B cell (primary cell): ENCODE measurements at regions not wholly inside any gene's neighbourhood (a gene's known extent, or its start where the extent isn't known, plus 50 kb on each side); places are given as distances from the start of the nearest gene placed in this dataset.

Experiments used
- ATAC-seq: fragments of 200-7000 bp; cut with Tn5 transposase; one replicate; pipeline ENCODE4 v1.10.0; 2021; ENCODE audit warnings: low read depth, mild to moderate bottlenecking, moderate number of reproducible peaks, moderate library complexity
- CTCF ChIA-PET: fragments of 350-600 bp; sonication (Branson Sonifier 250); formaldehyde crosslinking; loops from one replicate; lab custom pipeline; 2021; ENCODE audit warnings: antibody characterized with exemption, inconsistent platforms; lab: Charles Lee
- POLR2A ChIA-PET: fragments of 350-600 bp; sonication (Branson Sonifier 250); formaldehyde crosslinking; loops from one replicate; lab custom pipeline; 2021; ENCODE audit warnings: antibody characterized with exemption; lab: Charles Lee
- DNase-seq: peaks from one replicate; pipeline ENCODE4 v3.0.0; 2013
- H2AFZ ChIP-seq: 2 replicates; pipeline ENCODE4 v1.6.1; 2012; ENCODE audit warnings: mild to moderate bottlenecking, low read depth, low read length; ENCODE audit not compliant: insufficient read depth, poor library complexity, severe bottlenecking
- H3K27ac ChIP-seq, 2 donors: 1 replicate in 1 of 2; 2 replicates in 1 of 2; pipeline ENCODE4 v1.5.1; 2012 to 2013; ENCODE audit warnings: low read length in 2 of 2, mild to moderate bottlenecking in 2 of 2, moderate library complexity in 1 of 2
- H3K27me3 ChIP-seq, 4 experiments: fragments of 200-600 bp in 1 of 4; sonication (generic) in 1 of 4; replicated peaks in 1 of 4; 1 replicate in 2 of 4; 2 replicates in 2 of 4; pipeline versions ENCODE4 v1.6.1 to v1.7.0; 2013 to 2016; ENCODE audit warnings: low read length in 3 of 4, mild to moderate bottlenecking in 2 of 4, mixed read lengths in 1 of 4, moderate library complexity in 1 of 4; ENCODE audit not compliant: insufficient read depth in 4 of 4, control insufficient read depth in 3 of 4; ENCODE audit errors: control extremely low read depth in 1 of 4
- H3K36me3 ChIP-seq, 2 experiments: replicated peaks in 1 of 2; 1 replicate in 1 of 2; 2 replicates in 1 of 2; pipeline versions ENCODE4 v1.6.1 to v1.7.1; 2013; ENCODE audit warnings: low read length in 1 of 2; ENCODE audit not compliant: insufficient read depth in 2 of 2, control insufficient read depth in 1 of 2; ENCODE audit errors: control extremely low read depth in 1 of 2, extremely low read depth in 1 of 2
- H3K4me1 ChIP-seq, 2 donors: fragments of 200-600 bp in 1 of 2; sonication (generic) in 1 of 2; 1 replicate in 1 of 2; 2 replicates in 1 of 2; pipeline versions ENCODE4 v1.5.1 to v1.6.1; 2013 to 2017; ENCODE audit warnings: low read length in 2 of 2; ENCODE audit not compliant: control insufficient read depth in 2 of 2, insufficient read depth in 2 of 2
- H3K4me2 ChIP-seq: replicated peaks from 2 replicates; pipeline ENCODE3; 2012; ENCODE audit warnings: mild to moderate bottlenecking, low read depth, low read length; ENCODE audit not compliant: poor library complexity, severe bottlenecking
- H3K4me3 ChIP-seq, 5 experiments: fragments of 200-600 bp in 1 of 5; sonication (generic) in 1 of 5; 1 replicate in 3 of 5; 2 replicates in 2 of 5; pipeline versions ENCODE4 v1.5.1 to v1.7.0; 2011 to 2016; ENCODE audit warnings: low read length in 4 of 5, mild to moderate bottlenecking in 4 of 5, low read depth in 2 of 5, control low read depth in 1 of 5, moderate library complexity in 1 of 5; ENCODE audit not compliant: insufficient read depth in 1 of 5; ENCODE audit errors: control extremely low read depth in 1 of 5, extremely low read depth in 1 of 5
- H3K79me2 ChIP-seq: fragments of 200-600 bp; sonication (generic); one replicate; pipeline ENCODE4 v1.6.0; 2016; ENCODE audit warnings: low read length; ENCODE audit not compliant: control insufficient read depth, insufficient read depth
- H3K9ac ChIP-seq: fragments of 200-600 bp; sonication (generic); 2 replicates; pipeline ENCODE4 v1.6.1; 2017; ENCODE audit warnings: mild to moderate bottlenecking, low read length, moderate library complexity
- H3K9me3 ChIP-seq, 3 donors: one replicate each; pipeline versions ENCODE4 v1.6.1 to v1.7.1; 2013; ENCODE audit warnings: low read length in 2 of 3; ENCODE audit not compliant: control insufficient read depth in 2 of 3, insufficient read depth in 1 of 3; ENCODE audit errors: control extremely low read depth in 1 of 3
- H4K20me1 ChIP-seq: 2 replicates; pipeline ENCODE4 v1.6.0; 2012; ENCODE audit warnings: mild to moderate bottlenecking, low read length; ENCODE audit not compliant: insufficient read depth, control insufficient read depth, poor library complexity, severe bottlenecking
- H3K27ac Mint-ChIP-seq: one replicate; pipeline ENCODE4 v1.8.0; 2021; ENCODE audit warnings: mixed read lengths
- H3K27me3 Mint-ChIP-seq: one replicate; pipeline ENCODE4 v1.8.0; 2021; ENCODE audit warnings: mixed read lengths
- H3K4me1 Mint-ChIP-seq: one replicate; pipeline ENCODE4 v1.8.0; 2021; ENCODE audit warnings: mixed read lengths
- H3K4me3 Mint-ChIP-seq: one replicate; pipeline ENCODE4 v1.8.0; 2021; ENCODE audit warnings: mixed read lengths
- H3K9me3 Mint-ChIP-seq: one replicate; pipeline ENCODE4 v1.8.0; 2022; ENCODE audit warnings: mixed read lengths; ENCODE audit not compliant: insufficient read depth
- CTCF ChIP-seq: fragments of 200-600 bp; IDR thresholded peaks from one replicate; pipeline ENCODE4 v1.8.0; 2022; ENCODE audit warnings: antibody characterized with exemption, mild to moderate bottlenecking
- EZH2 ChIP-seq: IDR thresholded peaks from 2 replicates; pipeline ENCODE4 v1.6.1; 2012; ENCODE audit warnings: borderline replicate concordance, low read depth, mild to moderate bottlenecking, moderate library complexity, low read length; ENCODE audit not compliant: insufficient read depth, poor library complexity, severe bottlenecking
- WGBS: methylation state at CpG from one replicate; pipeline ENCODE4 v1.1.5; 2013; ENCODE audit warnings: missing lambda C conversion rate; ENCODE audit not compliant: insufficient coverage; 5-methylcytosine and 5-hydroxymethylcytosine counted together
- intact Hi-C: fragments of 100-400 bp; cut with micrococcal nuclease; formaldehyde crosslinking; loops from one replicate; pipeline ENCODE4 v1.10.0; 2022

DNA sequence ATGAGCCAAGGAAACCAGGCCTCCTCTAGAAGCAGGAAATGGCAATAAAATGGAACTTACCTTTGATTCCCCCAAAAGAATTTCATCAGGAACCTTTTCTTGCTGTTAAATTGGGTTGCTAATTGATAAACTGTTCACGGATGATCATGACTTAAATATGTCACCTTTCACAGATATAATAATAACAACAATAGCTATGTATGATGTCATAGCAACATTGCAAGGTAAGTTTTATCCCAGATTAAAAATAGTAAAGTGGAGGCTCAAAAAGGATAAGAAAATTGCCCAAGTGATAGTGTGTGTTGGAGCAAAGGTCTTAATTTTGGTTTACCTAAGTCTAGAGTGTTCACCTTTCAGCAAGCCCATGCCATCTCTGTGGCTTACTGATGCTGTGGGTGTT lies 357.6 kb upstream of the CELF2 start:
- H3K4me1 ChIP-seq = no peaks in the 10 kb centered on the region
- H3K27ac ChIP-seq = no peak overlapping the region
- CTCF ChIA-PET = no interaction called here
- H3K27me3 ChIP-seq = no peaks in the 10 kb centered on the region
- POLR2A ChIA-PET = no interaction called here
- peaks cover 6% of the 10 kb centered on the region for H3K27me3 Mint-ChIP-seq
- no CpG with 5 or more reads among the region's 1 CpG for WGBS
- no peaks in the 10 kb centered on the region for H3K36me3 ChIP-seq
- H3K4me3 Mint-ChIP-seq = no peak overlapping the region
- peaks cover 6% of the 10 kb centered on the region for H3K9me3 Mint-ChIP-seq
- DNase-seq (no peak), ATAC-seq (no peak)
- H3K9ac ChIP-seq = no peak overlapping the region
- intact Hi-C loops = no loop called here
- no peaks in the 10 kb centered on the region for H4K20me1 ChIP-seq
- H3K9me3 ChIP-seq = no peaks in the 10 kb centered on the region
- H3K4me3 ChIP-seq = no peak overlapping the region
- H3K27ac Mint-ChIP-seq = no peak overlapping the region
- no peak for TF ChIP-seq EZH2
- no peak for TF ChIP-seq CTCF
- H3K4me1 Mint-ChIP-seq = no peaks in the 10 kb centered on the region
- no peaks in the 10 kb centered on the region for H3K79me2 ChIP-seq
- H2AFZ ChIP-seq = no peak overlapping the region
- H3K4me2 ChIP-seq = no peak overlapping the region

DNA sequence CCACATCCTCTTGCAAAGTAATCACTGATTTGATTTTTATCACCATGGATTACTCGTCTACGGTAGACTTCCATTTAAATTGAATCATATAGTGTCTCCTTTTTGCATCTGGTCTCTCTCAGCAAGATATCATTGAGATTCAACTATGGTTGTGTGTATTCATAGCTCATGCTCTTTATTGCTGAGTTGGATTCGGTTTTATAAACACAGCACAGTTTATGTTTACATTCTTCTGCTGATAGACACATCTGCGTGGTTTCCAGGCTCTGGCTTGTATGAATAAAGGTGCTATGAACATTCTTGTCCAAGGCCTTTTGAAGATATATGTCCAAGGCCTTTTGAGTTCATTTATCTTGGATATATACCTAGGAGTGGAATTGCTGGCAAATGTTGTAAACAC lies 356.5 kb upstream of the CELF2 start:
- Histone ChIP-seq H3K9me3 (no peaks in the 10 kb centered on the region), H3K4me2 (no peak overlapping the region), H3K36me3 (no peaks in the 10 kb centered on the region), H3K9ac (no peak overlapping the region), H3K4me3 (no peak overlapping the region), H2AFZ (no peak overlapping the region), H3K27me3 (no peaks in the 10 kb centered on the region), H3K4me1 (no peaks in the 10 kb centered on the region), H4K20me1 (no peaks in the 10 kb centered on the region), H3K79me2 (no peaks in the 10 kb centered on the region), H3K27ac (no peak overlapping the region)
- no peak overlapping the region for H3K4me3 Mint-ChIP-seq
- intact Hi-C loops = no loop called here
- H3K9me3 Mint-ChIP-seq = peaks cover 6% of the 10 kb centered on the region
- ChIA-PET POLR2A (no interaction called here), CTCF (no interaction called here)
- ATAC-seq (no peak), DNase-seq (no peak)
- peaks cover 10% of the 10 kb centered on the region for H3K27me3 Mint-ChIP-seq
- TF ChIP-seq CTCF (no peak), EZH2 (no peak)
- no CpG with 5 or more reads among the region's 4 CpGs for WGBS
- no peaks in the 10 kb centered on the region for H3K4me1 Mint-ChIP-seq
- H3K27ac Mint-ChIP-seq = no peak overlapping the region
